ENCODE measurements at regions not wholly inside any gene's neighbourhood (a gene's known extent, or its start where the extent isn't known, plus 50 kb on each side); places are given as distances from the start of the nearest gene placed in this dataset.

DNA sequence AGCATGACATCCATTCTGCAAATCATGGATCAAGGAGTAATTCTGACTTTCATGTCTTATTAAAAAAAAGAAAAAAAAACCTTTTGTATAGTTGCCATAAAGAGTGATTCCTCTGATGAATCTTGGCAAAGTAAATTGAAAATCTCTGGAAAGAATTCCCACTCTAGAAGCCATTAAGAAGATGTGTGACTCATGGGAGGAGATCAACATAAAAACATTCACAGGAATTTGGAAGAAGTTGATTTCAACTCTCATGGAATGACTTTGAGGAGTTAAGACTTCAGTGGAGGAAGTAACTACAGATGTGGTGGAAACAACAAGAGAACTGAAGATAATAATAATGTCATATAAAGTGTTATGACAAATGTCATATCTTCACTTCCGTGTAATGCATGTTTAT, 204.2 kb downstream of the PABPC4L start:
- DNase-seq: no peak

More for the DNA sequence above, 204.2 kb downstream of the PABPC4L start:
- no peaks in the 10 kb centered on the region for H3K9me2 ChIP-seq
- CTCF ChIA-PET: no interaction called here
- H3K79me2 ChIP-seq (ENCODE audit: insufficient read depth): no peaks in the 10 kb centered on the region
- H4K20me1 ChIP-seq (ENCODE audit: insufficient read depth): no peaks in the 10 kb centered on the region
- H3K9me3 ChIP-seq: no peaks in the 10 kb centered on the region
- TF ChIP-seq MXI1 (IDR thresholded peaks at IDR 0.05; ENCODE audit: low read depth, low read length) (no peak), SIN3A (IDR thresholded peaks at IDR 0.05; ENCODE audit: borderline replicate concordance, low read depth, low read length) (no peak), NFIC (IDR thresholded peaks at IDR 0.05; ENCODE audit: borderline replicate concordance) (no peak), NRF1 (IDR thresholded peaks at IDR 0.05; ENCODE audit: low read depth, low read length) (no peak), FOXJ3 (CRISPR knock-in tag; IDR thresholded peaks at IDR 0.05) (no peak), SMC3 (IDR thresholded peaks at IDR 0.05; ENCODE audit: low read depth, low read length) (no peak), FOXM1 (IDR thresholded peaks at IDR 0.05; ENCODE audit: low read depth) (no peak), FOSL2 (IDR thresholded peaks at IDR 0.05; ENCODE audit: borderline replicate concordance, low read depth) (no peak), EP300 (IDR thresholded peaks at IDR 0.05; ENCODE audit: borderline replicate concordance in 1 of 2, low read depth in 1 of 2, low read length in 1 of 2) (no peak), GATA2 (CRISPR knock-in tag; IDR thresholded peaks at IDR 0.05) (no peak), TCF12 (IDR thresholded peaks at IDR 0.05) (no peak), CHD2 (IDR thresholded peaks at IDR 0.05; ENCODE audit: low read length, partially characterized antibody) (no peak), RFX5 (IDR thresholded peaks at IDR 0.05; ENCODE audit: low read length) (no peak), ELF1 (IDR thresholded peaks at IDR 0.05) (no peak)
- TF ChIP-seq, protein P1, sequence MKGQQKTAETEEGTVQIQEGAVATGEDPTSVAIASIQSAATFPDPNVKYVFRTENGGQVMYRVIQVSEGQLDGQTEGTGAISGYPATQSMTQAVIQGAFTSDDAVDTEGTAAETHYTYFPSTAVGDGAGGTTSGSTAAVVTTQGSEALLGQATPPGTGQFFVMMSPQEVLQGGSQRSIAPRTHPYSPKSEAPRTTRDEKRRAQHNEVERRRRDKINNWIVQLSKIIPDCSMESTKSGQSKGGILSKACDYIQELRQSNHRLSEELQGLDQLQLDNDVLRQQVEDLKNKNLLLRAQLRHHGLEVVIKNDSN (IDR thresholded peaks at IDR 0.05; ENCODE audit: borderline replicate concordance, low read depth): no peak
- TF ChIP-seq, protein P2, sequence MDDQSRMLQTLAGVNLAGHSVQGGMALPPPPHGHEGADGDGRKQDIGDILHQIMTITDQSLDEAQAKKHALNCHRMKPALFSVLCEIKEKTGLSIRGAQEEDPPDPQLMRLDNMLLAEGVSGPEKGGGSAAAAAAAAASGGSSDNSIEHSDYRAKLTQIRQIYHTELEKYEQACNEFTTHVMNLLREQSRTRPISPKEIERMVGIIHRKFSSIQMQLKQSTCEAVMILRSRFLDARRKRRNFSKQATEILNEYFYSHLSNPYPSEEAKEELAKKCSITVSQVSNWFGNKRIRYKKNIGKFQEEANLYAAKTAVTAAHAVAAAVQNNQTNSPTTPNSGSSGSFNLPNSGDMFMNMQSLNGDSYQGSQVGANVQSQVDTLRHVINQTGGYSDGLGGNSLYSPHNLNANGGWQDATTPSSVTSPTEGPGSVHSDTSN (IDR thresholded peaks at IDR 0.05): no peak
- TF ChIP-seq, protein P3, sequence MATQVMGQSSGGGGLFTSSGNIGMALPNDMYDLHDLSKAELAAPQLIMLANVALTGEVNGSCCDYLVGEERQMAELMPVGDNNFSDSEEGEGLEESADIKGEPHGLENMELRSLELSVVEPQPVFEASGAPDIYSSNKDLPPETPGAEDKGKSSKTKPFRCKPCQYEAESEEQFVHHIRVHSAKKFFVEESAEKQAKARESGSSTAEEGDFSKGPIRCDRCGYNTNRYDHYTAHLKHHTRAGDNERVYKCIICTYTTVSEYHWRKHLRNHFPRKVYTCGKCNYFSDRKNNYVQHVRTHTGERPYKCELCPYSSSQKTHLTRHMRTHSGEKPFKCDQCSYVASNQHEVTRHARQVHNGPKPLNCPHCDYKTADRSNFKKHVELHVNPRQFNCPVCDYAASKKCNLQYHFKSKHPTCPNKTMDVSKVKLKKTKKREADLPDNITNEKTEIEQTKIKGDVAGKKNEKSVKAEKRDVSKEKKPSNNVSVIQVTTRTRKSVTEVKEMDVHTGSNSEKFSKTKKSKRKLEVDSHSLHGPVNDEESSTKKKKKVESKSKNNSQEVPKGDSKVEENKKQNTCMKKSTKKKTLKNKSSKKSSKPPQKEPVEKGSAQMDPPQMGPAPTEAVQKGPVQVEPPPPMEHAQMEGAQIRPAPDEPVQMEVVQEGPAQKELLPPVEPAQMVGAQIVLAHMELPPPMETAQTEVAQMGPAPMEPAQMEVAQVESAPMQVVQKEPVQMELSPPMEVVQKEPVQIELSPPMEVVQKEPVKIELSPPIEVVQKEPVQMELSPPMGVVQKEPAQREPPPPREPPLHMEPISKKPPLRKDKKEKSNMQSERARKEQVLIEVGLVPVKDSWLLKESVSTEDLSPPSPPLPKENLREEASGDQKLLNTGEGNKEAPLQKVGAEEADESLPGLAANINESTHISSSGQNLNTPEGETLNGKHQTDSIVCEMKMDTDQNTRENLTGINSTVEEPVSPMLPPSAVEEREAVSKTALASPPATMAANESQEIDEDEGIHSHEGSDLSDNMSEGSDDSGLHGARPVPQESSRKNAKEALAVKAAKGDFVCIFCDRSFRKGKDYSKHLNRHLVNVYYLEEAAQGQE (IDR thresholded peaks at IDR 0.05; ENCODE audit: low read depth, low read length): no peak
- H2AFZ ChIP-seq (ENCODE audit: low read depth): no peak overlapping the region
- H3F3A ChIP-seq (replicated peaks; ENCODE audit: insufficient read depth): no peaks in the 10 kb centered on the region
- H3K27me3 ChIP-seq (ENCODE audit: insufficient read depth): no peaks in the 10 kb centered on the region
- no peak overlapping the region for H3K4me2 ChIP-seq
- H3K4me3 ChIP-seq (ENCODE audit: low read depth in 2 of 2, low read length in 1 of 2): no peak overlapping the region
- no peaks in the 10 kb centered on the region for H3K4me1 ChIP-seq (ENCODE audit: control insufficient read depth in 1 of 2, insufficient read depth in 2 of 2, low read depth in 1 of 2, low read length in 1 of 2)
- 10% methylated on average over 1 of the region's 1 CpG for WGBS (ENCODE audit: low lambda C conversion rate)
- H3K9ac ChIP-seq: no peak overlapping the region
- H3K36me3 ChIP-seq (replicated peaks in 1 of 2; ENCODE audit: control insufficient read depth in 1 of 2, insufficient read depth in 2 of 2, low read length in 1 of 2): no peaks in the 10 kb centered on the region
- no peak overlapping the region for H3K27ac ChIP-seq (ENCODE audit: low read depth in 2 of 2, low read length in 1 of 2)
- POLR2A ChIA-PET: no interaction called here
